HG03060 (cell line): ENCODE measurements at regions not wholly inside any gene's neighbourhood (a gene's known extent, or its start where the extent isn't known, plus 50 kb on each side); places are given as distances from the start of the nearest gene placed in this dataset.
"Not testable (repeated sequence)": the region's sequence is repeated elsewhere in the genome, so short reads cannot be mapped to it uniquely, and the experiment has no call there.

Source experiments
- ATAC-seq: cut with Tn5 transposase; IDR thresholded peaks from one replicate; pipeline ENCODE4 v1.9.1; 2021; ENCODE audit warnings: low read depth, moderate number of reproducible peaks; ENCODE audit not compliant: unreplicated experiment

DNA sequence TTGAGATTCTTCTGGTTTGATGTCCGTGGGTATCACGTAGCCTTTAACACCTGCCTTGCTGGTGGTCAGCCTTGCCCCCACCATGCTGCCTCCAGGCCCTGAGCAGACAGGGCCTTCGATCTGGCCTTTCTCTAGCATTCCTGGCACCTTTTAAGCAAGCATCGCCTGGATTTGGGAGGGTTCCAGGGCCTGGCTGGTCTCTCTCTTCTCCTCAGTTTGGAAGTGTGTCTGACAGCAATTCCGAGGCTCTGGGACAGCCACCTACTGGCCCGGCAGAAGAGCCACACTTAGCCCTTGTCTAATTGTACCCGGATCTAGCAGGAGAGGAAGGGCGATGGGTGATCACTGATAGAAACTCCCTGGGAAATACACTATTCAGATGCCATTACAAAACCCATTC lies 441.3 kb upstream of the MKI67 start:
- no peak for ATAC-seq

DNA sequence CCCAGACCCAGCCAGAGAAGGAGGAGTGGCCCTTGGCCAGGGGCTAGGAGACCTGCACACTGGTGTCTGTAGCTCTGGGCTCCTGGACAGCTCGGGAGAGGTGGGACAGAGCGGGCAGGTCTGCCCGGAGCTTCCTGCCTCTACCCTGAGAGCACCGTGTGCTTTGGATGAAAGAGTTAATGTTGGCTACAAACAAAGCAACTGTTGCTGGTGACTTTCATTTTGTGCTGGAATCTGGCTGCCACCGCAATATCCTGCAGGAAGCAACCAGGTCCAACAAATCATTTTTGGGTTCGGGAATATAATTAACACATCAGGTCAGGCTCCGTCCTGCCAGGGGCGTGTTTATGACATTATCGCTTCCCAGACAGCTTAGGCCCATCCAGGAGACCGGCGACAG lies 441.8 kb upstream of the MKI67 start:
- no peak for ATAC-seq

GRCh38 chr10:128568491-128568890 lies 442.3 kb upstream of the MKI67 start:
- ATAC-seq = no peak

- no peak for ATAC-seq
Measured at GRCh38 chr10:128568990-128569945, 443.0 kb upstream of the MKI67 start.

DNA sequence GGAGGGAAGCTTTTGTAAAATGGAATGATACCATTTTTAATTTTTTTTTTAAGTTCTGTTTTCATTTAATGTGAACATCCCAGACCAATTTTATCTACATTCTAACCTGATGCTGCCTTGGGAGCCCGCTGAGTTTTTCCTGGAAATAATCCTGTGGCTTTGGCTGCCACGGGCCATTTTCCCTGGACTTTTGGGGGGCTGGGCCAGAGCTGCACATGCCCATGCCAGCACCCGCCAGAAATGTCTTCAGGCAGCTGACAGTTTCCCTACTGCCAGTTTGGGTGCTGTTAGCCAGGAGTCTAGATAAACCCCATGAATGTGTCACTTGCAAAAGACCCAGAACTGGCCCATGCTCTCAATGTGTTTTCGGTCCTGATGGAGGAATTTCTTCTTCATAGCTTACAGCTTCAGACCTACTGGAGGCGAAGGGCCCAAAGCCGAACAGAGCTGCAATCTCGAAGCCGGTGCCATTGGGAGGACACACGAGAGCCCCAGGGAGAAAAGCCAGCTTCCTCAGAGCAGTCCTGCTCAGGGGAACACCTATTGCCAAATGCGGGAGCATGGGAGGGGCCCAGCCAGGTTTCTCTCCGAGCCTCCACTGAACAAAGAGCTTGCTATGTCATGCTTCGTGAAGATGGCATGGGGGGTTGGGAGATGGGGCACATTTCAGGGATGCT lies 444.2 kb upstream of the MKI67 start:
- ATAC-seq = no peak

GRCh38 chr10:128571071-128571470 lies 444.8 kb upstream of the MKI67 start:
- ATAC-seq = no peak

DNA sequence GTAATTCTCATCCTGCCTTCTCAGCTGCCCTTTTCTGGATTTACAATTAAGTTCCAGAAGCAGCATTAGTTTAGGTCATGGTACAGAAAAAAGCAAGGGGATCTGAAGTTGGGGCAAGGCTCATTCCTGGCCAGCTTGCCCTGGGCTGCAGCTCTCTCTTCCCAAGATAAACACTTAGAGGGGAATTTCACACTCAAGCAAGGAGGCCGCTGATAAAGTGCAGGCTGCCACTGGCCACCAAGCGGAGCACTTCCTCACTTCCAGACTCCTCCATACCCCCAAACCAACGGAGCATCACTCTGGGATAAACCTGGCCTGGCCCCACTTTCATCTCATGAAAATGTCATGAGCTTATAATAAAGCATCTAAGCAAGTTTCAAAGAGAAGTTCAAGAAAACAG lies 445.5 kb upstream of the MKI67 start:
- ATAC-seq = no peak

DNA sequence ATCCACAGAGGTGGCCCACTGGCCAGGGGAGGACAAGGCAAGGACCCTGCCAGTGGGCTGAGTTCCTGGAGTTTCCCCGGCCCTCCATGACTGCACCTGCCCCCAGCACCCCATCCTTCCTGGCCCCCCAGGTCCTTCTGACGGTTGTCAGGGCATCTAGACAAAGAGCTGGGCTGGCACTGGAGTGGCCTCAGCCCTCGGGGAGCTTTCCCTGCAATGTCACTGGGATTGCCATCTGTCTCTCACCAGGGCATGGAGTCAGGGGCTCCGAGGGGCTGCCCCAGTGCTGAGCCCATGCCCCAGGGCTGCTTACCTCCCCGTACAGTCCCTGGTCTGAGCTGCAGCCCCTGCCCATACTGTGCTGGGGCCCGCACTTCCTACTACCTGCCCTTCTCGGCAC lies 446.5 kb upstream of the MKI67 start:
- no peak for ATAC-seq

- no peak for ATAC-seq
Measured at GRCh38 chr10:128573281-128573845, 447.1 kb upstream of the MKI67 start.

DNA sequence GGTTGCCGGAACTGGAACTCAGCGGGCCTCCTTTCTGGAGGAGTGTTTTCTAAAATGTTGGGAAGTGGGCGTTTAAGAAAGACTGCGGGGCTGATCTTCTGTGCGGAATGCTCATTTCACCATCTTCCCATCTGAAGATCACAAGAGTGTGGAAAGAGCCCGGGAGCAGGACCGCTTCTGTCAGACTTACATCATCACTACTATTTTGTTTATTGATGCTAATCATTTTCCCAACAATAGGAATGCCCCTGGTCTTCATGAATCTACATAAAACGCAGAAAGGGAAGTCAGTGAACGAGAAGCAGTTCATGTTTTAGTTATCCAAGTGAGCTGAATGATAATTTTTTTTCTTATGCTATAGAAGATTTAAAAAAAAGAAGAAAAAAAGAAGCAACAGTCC lies 447.8 kb upstream of the MKI67 start:
- ATAC-seq = no peak

DNA sequence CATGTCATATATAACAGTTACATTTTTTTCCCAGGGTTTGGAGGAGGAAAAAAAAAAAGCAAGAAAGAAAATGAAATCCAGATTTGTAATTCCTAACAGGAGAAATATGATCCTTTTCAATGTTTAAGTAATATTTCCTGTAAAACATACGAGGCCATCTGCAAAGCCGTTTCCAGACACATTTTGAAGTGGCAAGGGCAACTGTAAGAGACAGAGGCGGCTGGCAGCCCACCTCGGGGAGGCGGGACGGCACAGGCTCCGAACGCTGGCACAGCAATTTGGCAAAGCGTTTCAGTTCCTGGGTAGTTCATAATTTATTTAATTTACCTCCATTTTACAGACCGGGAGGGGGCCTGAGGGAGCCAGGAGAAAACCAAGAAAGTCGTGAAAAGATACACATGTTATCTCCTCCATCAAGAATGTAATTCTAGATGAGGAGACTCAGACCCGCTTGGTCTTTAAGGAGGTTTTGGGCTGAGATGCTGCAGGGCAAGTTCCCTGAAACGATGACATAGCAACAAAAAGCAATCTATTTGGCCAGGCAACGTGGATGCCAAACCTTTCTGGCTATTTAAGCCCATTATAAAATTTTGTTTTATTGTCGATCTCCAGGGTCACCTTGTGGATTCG lies 448.5 kb upstream of the MKI67 start:
- no peak for ATAC-seq

DNA sequence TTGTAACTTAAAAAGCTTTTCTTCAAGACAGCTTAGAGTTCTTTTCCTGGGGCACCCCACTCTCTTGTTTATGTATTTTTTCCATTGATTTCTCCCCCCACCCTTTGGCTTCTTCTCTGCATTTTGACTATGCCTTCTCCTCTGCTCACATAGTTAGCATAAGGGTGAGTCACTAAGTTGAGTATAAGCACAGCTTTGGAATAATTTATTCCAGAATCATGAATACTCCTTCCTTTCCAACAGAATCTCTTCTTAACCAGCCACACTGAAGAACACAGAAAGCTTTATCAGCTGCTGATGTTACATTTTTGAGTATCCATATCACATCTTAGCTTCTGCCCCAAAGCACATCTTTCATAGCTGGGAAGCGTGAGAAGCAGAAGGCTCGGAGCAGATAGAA lies 449.5 kb upstream of the MKI67 start:
- ATAC-seq = no peak

GRCh38 chr10:128576336-128576735 lies 450.1 kb upstream of the MKI67 start:
- no peak for ATAC-seq

DNA sequence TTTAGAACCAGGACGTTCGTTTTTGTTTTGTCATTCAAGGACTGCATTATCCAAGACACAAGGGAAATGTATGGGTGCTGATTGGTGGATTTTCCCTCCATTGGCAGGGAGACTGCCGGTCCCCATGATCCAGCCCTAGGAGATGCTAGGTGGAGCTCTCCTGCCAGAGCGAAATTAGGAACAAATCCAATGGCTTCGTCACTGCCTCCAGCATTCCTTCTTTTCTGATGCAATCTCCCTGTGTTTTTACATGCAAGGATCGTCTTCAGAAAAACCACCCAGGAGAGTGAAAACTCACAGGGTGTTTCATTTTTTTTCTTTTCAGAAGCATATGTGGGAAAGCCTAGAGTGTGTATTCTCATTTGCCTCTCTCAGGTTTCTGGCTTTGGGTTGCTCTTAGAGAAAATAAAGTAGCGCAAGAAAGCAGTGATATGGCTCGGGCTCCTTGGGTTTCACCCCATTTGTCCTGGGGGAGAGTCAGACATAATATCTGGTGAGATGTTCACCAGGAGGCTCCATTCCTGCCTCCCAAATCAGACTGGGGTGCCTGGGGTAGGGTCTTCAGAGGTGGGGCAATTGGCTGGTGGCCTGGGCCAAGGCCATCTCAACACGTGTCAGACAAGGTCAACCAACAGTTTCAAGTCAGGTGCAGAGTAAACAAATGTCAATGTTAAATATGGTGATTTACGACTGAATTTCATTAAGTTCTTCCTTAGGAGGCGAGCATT lies 450.9 kb upstream of the MKI67 start:
- no peak for ATAC-seq

DNA sequence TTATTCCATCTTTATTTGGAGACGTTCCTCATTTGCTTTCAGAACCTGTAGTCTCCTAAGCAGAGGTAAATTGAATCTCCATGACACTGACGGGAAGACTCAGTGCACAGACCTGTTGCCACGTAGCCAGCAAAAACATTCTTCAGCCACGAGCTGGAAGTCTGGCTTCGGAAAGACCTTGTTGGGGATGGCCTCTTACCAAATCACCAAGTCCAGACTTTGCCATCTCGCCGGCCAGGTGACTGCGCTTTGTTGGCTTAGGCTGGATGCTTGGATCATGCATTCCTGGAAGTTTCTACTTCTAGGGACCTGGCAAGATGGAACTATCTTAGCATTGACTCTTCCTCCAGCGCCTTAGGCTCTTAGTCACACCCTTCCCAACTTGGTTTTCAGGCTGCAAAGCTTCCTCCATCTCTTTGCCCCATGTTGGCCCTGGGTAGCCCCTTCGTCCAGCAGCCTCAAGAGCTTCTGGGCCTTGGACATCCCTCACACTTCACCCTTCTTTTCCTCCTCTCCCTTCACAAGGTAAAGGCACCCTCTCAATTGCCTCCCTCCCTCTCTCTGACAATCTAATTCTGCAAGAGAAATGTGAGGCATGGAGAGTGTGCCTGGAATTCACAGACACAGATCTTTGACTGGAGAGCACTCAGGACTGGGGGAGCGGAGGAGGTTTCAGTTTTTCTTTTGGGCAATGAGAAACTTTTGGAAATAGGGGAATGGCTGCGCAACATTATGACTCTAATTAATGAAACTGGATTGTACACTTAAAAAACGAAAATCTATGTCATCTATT lies 451.9 kb upstream of the MKI67 start:
- no peak for ATAC-seq

DNA sequence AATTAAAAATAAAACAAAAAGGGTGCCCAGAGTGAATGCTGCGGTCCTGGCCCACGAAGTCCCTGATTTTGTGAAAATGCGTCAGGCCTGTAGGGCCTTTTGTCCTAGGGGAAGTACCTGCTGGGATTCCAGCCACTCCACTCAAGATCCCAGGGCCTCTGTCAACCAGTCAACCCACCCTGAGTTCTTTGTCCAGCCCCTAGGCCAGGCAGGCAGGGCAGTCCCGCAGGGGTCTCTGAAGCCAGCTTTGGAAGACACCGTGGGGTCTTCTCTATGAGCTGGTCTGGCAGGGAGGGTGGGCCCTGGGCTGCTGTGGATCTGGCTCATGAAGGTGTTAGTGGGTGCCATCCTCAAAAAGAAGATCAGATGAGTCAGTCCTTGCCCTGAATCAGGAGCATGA lies 452.5 kb upstream of the MKI67 start:
- no peak for ATAC-seq

- ATAC-seq = no peak
Measured at GRCh38 chr10:128579280-128579865, 453.1 kb upstream of the MKI67 start.

- ATAC-seq = no peak
Measured at GRCh38 chr10:128579901-128580300, 453.7 kb upstream of the MKI67 start.

GRCh38 chr10:128583125-128583524 lies 456.9 kb upstream of the MKI67 start:
- not testable (repeated sequence) for ATAC-seq
